ENCODE measurements at regions not wholly inside any gene's neighbourhood (a gene's known extent, or its start where the extent isn't known, plus 50 kb on each side); places are given as distances from the start of the nearest gene placed in this dataset.
"Not testable (repeated sequence)": the region's sequence is repeated elsewhere in the genome, so short reads cannot be mapped to it uniquely, and the experiment has no call there.

DNA sequence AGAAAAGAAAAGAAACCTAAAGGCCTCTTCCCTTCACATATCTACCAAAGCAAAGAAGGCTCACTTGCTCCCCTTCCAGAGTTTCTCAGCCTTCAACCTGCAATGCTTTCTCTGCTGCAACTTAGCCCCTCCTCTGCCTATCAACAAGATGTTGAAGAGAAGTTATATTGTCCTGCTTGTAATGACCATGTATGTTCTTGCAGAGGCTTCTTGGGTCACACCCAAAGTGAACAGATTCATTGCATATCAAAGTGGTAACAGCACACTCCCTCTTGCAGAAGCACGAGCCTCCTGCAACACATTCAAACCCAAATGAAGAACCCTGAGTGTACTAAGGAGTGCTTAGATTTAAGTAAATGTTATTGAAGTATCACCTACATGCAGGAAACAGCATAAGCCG lies 494.3 kb downstream of the NTRK2 start:
- in situ Hi-C loops (cut with MboI; ENCODE audit: low sequenced_read_pairs), result no loop called here

DNA sequence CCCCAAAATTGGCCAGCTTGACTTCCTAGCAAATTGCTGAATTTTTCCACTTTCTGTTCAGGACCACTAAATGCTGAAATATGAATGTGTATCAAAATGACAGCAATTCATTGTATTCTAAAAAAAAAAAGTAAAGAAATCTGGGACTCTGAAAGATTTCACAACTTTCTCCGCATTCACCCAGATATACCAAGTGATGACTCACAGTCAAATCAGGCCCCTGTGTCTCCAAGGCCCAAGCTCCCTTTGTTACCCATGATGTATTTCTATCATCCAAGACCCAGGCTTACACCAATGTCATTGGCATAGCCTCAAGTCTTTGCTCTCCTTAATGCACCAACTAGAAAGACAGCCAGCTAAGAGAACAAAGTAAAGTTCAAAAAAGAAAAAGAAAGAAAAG lies 493.9 kb downstream of the NTRK2 start:
- in situ Hi-C loops (cut with MboI; ENCODE audit: low sequenced_read_pairs), result no loop called here

DNA sequence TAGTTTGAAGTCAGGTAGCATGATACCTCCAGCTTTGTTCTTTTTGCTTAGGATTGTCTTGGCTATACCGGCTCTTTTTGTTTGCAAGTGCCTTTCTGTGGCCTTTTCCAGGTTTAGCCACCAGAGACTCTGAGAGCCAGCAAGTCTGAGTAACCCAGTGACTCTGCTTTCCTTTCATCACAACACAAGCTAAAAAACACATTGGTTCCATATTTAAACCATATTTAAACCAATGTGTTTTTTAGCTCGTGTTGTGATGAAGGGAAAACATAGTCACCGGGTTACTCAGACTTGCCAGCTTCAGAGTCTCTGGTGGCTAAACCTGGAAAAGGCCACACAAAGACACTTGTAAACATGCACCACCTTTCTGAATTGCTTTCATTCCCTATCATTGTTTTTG lies 493.3 kb downstream of the NTRK2 start:
- in situ Hi-C loops (cut with MboI; ENCODE audit: low sequenced_read_pairs), result no loop called here

DNA sequence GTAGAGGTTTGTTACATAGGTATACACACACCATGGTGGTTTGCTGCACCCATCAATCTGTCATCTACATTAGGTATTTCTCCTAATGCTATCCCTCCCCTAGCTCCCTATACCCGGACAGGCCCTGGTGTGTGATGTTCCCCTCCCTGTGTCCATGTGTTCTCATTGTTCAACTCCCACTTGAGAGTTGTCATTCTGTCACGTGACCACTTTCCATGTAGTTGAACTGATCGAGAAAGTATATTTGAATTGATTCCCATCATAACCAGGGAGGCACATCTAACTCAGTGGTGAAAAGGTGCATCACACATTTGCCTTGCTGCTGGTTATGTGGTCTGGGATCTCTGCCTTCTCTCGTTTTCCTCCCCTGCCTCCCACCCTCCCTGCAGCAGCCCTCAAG lies 491.4 kb downstream of the NTRK2 start:
- in situ Hi-C loops (cut with MboI; ENCODE audit: low sequenced_read_pairs), result not testable (repeated sequence)

DNA sequence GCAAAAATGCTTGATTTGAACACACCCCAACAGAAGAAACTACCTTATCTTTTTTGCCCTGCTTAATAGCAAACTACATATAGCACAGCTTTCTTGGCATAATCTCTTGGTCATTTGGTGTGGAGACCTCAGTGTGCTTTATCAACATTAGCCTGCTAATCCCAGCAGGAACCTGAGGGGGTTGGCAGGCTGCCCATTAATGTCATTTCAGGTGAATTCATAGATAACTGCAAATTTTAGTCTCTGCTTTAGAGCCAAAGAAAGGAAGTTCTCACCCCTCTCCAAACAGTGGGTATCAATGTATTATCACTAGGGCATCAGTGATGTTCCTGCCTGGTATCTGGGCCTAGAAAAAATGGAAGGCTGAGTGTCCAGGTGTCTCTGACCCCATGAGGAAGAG lies 489.0 kb downstream of the NTRK2 start:
- in situ Hi-C loops (cut with MboI; ENCODE audit: low sequenced_read_pairs), result no loop called here

DNA sequence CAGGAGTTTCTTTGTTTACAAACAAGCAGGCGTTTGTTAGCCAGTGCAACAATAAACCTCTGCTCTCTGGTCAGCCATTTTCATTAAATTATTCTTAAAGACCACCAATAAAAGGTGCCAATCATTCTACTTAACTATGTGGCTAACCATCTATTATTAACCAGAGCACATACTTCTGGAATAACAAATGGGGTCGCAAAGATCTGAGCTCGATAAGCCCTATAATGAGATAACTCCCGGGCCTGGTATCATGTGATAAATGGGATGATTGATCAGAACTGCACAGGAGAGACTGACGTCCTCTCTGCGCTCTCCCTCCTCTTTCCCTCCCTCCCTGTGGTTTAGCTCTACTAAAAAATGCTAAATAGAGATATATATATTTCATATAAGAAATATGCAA lies 488.2 kb downstream of the NTRK2 start:
- in situ Hi-C loops (cut with MboI; ENCODE audit: low sequenced_read_pairs), result no loop called here

DNA sequence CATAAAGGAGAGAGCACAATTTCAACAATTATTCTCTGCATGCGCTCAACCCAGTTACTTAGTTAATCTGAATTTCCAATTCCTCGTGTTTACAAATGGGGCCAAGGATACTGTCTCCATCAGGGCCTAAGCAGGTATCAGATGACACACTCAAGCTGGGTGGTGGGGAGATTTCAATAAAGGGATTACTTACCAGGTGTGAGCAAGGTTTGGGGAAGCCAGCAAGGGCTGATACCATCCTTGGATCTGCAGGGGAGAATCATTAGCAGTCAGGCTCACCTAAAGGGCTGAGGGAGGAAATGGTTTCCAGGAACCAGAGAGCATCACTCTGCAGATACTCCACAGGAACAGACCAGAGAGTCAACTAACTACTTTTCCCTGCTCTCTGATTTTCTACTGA lies 487.1 kb downstream of the NTRK2 start:
- in situ Hi-C loops (cut with MboI; ENCODE audit: low sequenced_read_pairs), result no loop called here

DNA sequence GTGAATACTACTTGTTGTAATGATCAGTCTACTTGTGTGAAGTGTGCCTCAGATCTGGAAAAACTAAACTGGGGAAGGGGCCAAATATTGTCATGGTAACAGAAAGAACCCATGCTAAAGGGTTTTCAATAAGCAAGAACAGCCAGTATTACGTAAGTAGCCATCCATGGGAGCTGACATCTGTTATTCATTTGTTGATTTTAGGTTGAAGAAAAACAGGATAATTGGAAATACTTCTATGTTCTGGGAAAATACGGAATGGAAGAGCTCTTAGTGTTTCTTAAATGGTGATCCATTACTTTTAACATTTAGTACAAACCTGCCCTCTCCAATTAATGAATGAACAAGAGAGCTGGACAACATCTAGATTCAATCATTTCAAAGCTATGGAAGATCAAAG lies 485.8 kb downstream of the NTRK2 start:
- in situ Hi-C loops (cut with MboI; ENCODE audit: low sequenced_read_pairs), result no loop called here

DNA sequence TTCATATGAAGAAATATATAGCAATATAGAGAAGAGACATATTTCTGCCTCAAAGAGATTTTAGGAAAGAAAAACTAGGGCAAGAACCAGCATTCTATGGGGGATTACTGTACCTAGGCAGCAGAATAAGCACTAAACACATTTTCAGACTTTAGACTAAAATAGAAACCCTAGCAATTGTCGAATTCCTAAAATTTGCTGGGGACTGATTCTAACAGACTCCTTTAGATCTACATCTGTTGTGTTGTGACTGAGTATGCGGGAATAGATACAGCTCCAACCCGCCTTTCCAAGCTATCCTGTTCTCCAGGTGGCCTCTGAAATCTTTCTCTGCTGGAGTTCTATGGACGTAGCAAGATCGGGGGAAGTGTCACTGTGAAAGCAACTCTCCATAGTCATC lies 482.2 kb downstream of the NTRK2 start:
- in situ Hi-C loops (cut with MboI; ENCODE audit: low sequenced_read_pairs), result no loop called here

DNA sequence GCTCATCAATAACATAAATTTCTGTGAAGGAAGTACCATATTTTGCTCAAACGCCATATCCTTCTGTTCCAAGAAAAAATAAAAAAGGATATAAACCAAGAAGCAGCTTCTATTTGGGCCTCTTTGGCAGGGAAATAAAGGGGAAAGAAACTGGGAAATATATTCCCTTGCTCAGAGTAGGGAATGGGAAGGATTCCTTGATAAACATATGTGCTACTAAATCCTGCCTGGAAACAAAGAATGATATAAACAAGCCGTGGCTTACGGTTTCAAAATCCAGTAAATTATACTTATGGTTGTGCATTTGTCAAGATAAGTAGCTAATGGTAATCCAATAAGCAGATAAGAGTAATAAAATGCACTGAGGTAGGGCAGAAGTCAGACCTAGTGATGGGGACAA lies 481.6 kb downstream of the NTRK2 start:
- in situ Hi-C loops (cut with MboI; ENCODE audit: low sequenced_read_pairs), result no loop called here

DNA sequence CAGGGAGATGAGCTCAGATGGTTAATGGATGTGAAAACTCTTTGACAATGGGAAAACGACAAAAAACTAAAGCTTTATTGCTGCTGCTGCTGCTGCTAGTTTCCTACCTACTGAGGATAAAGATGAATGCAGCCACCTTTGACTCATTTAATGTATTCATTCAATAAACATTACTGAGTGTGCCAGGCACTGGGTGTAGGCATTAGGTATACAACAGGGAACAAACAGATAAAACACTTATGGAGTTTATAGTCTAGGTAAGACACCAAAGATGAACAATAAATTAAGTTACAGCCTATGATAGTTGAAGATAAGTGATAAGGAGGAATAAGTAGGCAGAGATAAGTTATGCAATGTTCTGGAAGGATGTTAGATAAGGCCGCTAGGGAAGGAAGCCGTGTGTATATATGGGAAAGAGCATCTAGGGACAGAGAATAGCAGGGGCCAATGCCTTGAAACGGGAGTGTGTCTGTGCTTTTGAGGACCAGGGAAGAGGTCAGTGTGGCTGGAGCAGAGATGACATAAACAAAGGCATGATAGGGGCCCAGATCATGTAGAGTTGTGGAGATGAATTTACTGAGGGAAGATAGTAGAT lies 477.6 kb downstream of the NTRK2 start:
- in situ Hi-C loops (cut with MboI; ENCODE audit: low sequenced_read_pairs), result no loop called here

DNA sequence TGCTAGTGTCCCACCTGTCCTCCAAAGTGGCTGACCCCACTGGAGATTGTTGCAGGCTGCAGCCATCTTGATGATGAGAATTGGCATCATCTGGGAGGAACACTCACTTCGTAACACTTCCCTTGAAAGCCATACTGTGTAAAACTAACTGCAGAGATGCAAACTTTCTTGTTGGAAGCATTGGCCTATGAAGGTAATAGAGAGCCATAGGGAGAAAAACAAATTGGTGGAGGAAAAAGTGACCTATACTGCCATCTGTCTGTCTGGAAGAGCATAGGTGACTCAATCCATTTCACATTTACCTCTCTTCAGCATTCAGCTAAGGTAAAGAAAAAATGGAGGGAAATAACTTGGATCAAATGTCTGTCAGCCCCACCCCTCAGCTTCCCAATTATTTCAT lies 473.4 kb downstream of the NTRK2 start:
- in situ Hi-C loops (cut with MboI; ENCODE audit: low sequenced_read_pairs), result no loop called here

DNA sequence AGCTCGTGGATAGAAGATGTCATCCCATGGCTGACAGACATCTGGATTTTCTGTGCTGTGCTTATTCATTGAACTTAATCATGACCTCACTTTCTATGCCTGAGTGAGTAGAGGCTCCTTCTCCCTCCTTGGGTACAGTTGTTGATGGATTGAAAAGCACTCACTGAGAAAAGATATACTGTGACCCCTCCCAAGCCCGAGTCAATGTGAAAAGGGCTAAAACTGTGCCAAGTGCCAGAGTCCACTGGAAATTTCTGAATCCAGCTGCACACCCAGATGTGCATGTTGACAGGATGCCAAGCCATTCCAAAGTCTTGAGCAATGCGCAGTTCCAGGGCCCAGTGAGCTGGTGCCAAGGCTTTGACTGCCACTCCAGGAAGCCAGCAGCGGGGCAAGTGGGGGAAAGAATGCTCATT lies 473.0 kb downstream of the NTRK2 start:
- in situ Hi-C loops (cut with MboI; ENCODE audit: low sequenced_read_pairs), result no loop called here

DNA sequence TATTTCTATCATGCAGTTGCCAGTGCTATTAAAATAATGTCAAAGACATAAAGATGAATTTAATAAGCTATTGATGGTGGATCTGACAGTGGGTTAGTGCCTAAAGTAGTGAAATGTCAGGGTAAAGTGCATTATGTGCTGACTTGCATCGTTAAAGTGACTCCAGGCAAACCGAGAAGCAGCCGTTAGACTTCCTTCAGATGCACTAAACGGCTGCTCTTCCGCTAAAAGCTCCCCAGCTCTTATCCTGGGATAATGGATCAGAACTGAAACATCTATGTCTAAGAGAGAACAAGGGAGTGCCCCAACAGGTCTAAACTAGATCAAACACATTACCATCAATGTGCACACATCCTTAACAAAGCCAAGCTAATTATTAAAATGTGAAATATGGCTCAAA lies 468.2 kb downstream of the NTRK2 start:
- in situ Hi-C loops (cut with MboI; ENCODE audit: low sequenced_read_pairs), result no loop called here

DNA sequence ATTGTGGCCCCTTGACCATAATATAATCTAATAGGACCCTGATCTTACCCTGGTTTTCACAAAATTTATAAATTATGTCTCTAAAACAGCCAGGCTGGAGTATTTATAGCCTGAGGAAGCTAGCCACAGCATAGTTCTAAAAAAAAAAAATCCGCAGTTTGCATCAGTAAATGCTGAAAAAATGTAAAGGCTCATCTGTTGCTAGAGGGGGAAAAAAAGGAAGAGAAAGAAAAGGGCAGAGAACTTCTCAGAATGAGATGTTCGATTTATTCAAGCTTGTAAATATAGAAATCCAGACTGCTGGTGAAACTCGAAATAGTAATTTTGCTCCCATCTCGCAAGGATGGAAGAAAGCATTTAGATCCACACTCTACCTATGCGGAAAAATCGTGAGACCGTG lies 467.5 kb downstream of the NTRK2 start:
- in situ Hi-C loops (cut with MboI; ENCODE audit: low sequenced_read_pairs), result no loop called here

DNA sequence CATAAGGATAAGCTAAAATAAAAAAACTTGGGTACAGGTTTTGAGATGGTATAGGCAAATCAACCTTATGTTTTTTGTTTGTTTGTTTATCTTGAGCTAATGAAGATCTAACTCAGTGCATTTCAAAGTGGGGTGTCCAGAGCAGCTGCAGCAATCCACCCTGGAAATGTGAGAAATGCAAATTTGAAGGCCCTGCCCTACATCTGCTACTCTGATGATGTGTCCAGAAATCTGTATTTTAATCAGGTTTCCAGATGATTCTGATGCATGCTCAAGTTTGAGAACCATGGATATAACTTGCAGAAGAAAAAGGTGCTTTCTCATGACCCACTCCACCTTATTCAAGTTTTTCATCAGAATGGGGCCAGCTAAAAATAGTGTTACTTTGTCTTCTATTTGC lies 467.0 kb downstream of the NTRK2 start:
- in situ Hi-C loops (cut with MboI; ENCODE audit: low sequenced_read_pairs), result no loop called here

DNA sequence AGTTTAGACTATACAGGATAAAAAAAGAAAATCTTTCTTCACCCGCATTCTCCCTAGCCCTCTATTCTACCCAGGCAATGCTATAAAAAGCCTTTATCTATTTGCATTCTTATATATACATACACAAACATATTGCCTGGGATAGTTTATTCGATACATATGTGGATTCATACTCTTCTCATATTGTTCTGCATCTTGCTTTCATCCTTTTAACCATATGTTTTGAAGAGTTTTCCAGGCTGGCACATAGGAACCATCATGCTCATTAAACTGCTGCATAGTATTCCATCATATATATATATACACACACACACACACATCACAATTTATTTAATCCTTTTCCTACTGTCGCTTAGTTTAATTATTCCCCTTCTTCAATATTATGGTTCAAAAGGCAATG lies 461.2 kb downstream of the NTRK2 start:
- in situ Hi-C loops (cut with MboI; ENCODE audit: low sequenced_read_pairs), result no loop called here

DNA sequence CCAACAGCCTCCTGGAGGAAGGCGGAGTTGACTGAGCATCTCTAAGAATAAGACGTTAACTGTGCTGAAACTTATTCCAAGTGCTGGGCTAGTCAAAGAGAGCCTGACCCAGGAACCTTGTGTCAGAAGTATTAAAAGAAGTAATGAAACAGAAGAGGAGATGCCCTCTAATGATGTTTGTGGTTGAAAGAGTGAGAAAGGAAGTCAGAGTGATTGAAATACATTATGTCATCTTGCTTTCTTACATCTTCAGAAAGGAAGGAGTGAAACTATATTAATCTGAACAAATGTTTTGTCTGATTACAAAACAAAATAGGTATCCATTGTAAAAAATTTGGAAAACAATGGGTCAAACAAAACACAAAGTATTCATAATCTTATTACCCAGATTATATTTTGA lies 460.7 kb downstream of the NTRK2 start:
- in situ Hi-C loops (cut with MboI; ENCODE audit: low sequenced_read_pairs), result no loop called here

DNA sequence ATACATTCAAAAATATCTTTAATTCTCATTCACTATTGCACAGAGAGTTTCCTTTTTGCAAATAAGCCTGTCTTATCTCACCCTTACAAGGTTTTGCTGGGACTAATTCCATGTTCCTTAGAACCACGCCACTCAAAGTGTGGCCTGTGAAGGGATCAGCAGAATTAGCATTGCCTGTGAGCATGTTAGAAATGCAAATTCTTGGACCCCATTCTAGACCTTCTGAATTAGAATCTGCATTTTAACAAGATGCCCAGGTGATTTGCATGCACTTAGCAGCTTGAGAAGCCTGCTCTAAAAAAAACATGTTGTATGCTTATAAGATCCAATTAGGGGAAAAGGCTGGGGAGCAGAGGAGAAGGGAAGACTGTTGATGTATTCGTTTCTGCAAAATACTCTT lies 460.0 kb downstream of the NTRK2 start:
- in situ Hi-C loops (cut with MboI; ENCODE audit: low sequenced_read_pairs), result no loop called here

DNA sequence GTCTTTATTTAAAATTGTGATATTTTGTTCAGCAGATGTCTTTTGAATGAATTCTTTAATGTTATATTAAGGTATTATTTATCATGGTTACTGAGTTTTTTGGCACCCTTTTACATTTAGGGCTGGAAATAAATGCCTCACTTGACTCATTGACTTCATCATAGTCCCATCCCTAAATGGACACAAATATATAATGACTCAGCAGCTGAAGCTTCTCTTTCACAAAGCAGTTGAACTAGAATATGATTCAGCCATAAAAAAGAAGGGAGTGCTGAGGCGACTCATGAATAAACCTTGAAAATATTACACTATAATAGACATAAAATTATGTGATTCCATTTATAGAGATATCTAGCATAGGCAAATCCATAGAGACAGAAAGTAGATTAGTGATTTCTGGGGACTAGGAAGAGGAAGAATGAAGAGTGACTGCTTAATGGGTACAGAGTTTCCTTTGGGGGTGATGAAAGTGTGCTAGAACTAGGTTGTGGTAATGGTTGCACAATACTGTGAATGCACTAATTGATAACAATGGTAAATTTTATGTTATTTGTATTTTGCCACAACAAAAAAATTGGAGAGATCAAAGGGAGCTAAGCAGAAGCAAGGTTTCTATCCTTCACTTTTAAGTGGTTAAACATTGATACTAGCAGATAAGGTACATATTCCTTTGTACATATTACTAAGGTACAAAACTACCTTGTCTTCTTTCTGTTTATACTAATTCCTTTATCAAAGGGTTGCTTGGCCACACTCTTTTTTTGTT lies 449.6 kb downstream of the NTRK2 start:
- in situ Hi-C loops (cut with MboI; ENCODE audit: low sequenced_read_pairs), result no loop called here

DNA sequence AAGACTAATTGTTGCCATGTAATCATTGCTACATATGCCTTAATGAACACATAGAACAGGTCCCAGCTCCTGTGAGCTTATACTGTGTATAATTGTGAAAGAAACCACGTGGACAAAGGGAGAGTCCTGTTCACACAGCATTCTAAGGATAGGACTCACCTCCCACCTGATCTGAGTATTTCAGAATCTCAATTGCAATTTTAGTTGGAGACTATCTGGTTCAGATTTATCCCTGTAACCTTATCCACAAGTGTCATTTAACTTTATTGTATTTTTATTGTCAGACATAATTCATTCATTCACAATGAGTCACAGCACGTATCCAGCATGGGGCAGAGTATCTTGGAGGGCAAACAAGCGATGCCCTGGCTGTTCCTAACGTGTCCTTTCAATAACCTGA lies 448.3 kb downstream of the NTRK2 start:
- in situ Hi-C loops (cut with MboI; ENCODE audit: low sequenced_read_pairs), result no loop called here

DNA sequence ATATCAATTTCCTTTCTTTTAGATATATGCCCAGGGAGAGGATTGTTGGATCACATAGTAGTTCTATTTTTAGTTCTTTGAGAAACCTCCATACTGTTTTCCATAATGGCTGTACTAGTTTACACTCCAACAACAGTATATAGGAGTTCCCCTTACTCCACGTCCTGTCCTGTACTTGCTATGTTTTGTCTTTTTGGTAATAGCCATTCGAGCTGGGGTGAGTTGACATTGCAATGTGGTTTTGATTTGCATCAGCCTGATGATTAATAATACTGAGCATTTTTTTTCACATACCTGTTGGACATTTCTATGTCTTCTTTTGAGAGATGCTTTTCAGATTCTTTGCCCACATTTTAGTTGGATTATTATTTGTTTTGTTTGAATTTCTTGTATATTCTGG lies 445.9 kb downstream of the NTRK2 start:
- in situ Hi-C loops (cut with MboI; ENCODE audit: low sequenced_read_pairs), result no loop called here

DNA sequence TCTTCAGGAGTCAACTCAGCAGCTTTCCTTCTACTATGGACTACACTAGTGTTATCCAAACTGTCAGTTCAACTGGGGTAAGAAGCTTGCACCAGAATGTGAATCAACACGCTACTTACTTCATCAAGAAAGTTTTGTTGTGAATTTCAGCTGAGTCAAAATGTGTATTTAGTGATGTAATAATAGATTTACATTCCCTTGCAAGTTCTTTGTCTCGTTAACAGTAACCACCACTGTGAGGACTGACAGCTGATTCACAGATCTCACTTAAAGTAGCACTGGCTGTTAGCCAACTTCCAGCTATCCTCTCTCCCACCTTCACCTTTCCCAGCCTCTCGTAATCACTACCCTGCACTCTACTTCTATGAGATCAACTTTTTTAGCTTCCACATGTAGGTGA lies 445.3 kb downstream of the NTRK2 start:
- in situ Hi-C loops (cut with MboI; ENCODE audit: low sequenced_read_pairs), result no loop called here

All from HL-60/S4 (cell line).